GM10248 (cell line): ENCODE measurements at regions not wholly inside any gene's neighbourhood (a gene's known extent, or its start where the extent isn't known, plus 50 kb on each side); places are given as distances from the start of the nearest gene placed in this dataset.

Source experiments
- CTCF ChIA-PET: fragments of 300-600 bp; sonication (Branson Sonifier 250); formaldehyde crosslinking; extraction: SDS; loops from one replicate; lab custom pipeline; 2021; ENCODE audit warnings: antibody characterized with exemption; lab: Yijun Ruan, JAX
- POLR2A ChIA-PET: fragments of 350-650 bp; sonication (Branson Sonifier 250); formaldehyde crosslinking; extraction: SDS; loops from one replicate; lab custom pipeline; 2020; ENCODE audit warnings: antibody characterized with exemption; lab: Yijun Ruan, JAX
- DNase-seq: peaks from one replicate; pipeline ENCODE4 v3.0.0; 2012; ENCODE audit errors: extremely low spot score
- CTCF ChIP-seq: IDR thresholded peaks from 2 replicates; pipeline ENCODE4 v1.5.1; 2012; ENCODE audit warnings: mild to moderate bottlenecking, low read depth; ENCODE audit errors: extremely low read depth, missing control alignments, control extremely low read depth

GRCh38 chr9:2281031-2281802, 266.1 kb downstream of the SMARCA2 start:
- DNase-seq, result no peak
- POLR2A ChIA-PET, result no interaction called here

GRCh38 chr9:2281803-2282185, 266.6 kb downstream of the SMARCA2 start:
- no peak for TF ChIP-seq CTCF
- no peak for DNase-seq
- POLR2A ChIA-PET, result no interaction called here
- CTCF ChIA-PET, result interaction anchor here (1.6 kb wide), 1 partner anchor 19 kb away, joined by 3 read pairs; no protein-coding TSS in a partner anchor

More at GRCh38 chr9:2281031-2281802, 266.1 kb downstream of the SMARCA2 start:
- CTCF ChIA-PET, result interaction anchor here (1.6 kb wide), 1 partner anchor 18 kb away, joined by 3 read pairs; no protein-coding TSS in a partner anchor
- no peak for TF ChIP-seq CTCF

- ChIA-PET POLR2A (no interaction called here), CTCF (no interaction called here)
- no peak for TF ChIP-seq CTCF
These were observed 269.6 kb downstream of the SMARCA2 start for GRCh38 chr9:2284770-2285169.

GRCh38 chr9:2285416-2286332, 270.5 kb downstream of the SMARCA2 start:
- ChIA-PET POLR2A (no interaction called here), CTCF (no interaction called here)
- no peak for DNase-seq

More at GRCh38 chr9:2284770-2285169, 269.6 kb downstream of the SMARCA2 start:
- no peak for DNase-seq

GRCh38 chr9:2286333-2286705, 271.2 kb downstream of the SMARCA2 start:
- ChIA-PET CTCF (interaction anchor here (0.6 to 1.9 kb wide), 2 partner anchors 19 to 468 kb away, joined by 3 to 4 read pairs; no protein-coding TSS in a partner anchor), POLR2A (no interaction called here)
- DNase-seq, result no peak
- no peak for TF ChIP-seq CTCF

More at GRCh38 chr9:2285416-2286332, 270.5 kb downstream of the SMARCA2 start:
- no peak for TF ChIP-seq CTCF

- no peak for TF ChIP-seq CTCF
- no peak for DNase-seq
- CTCF ChIA-PET, result interaction anchor here (0.6 to 1.9 kb wide), 2 partner anchors 18 to 468 kb away, joined by 3 to 4 read pairs; no protein-coding TSS in a partner anchor
- POLR2A ChIA-PET, result no interaction called here
These were observed 271.8 kb downstream of the SMARCA2 start for GRCh38 chr9:2286825-2287455.
